GM23338 (cell line): ENCODE measurements at regions not wholly inside any gene's neighbourhood (a gene's known extent, or its start where the extent isn't known, plus 50 kb on each side); places are given as distances from the start of the nearest gene placed in this dataset.

Source experiments
- ATAC-seq: fragments of 200-7000 bp; cut with Tn5 transposase; 3 replicates; pipeline ENCODE4 v1.9.1; 2020
- DNase-seq: peaks from one replicate; pipeline ENCODE4 v3.0.0-alpha.2; 2015; ENCODE audit warnings: low spot score
- H2AFZ ChIP-seq: fragments of 200-600 bp; sonication (generic); 2 replicates; pipeline ENCODE4 v1.8.0; 2016; ENCODE audit warnings: antibody characterized with exemption, mild to moderate bottlenecking, moderate library complexity
- H3F3A ChIP-seq: fragments of 200-600 bp; sonication (generic); replicated peaks from 2 replicates; pipeline ENCODE4 v1.8.0; 2017; ENCODE audit warnings: antibody characterized with exemption, mixed run types, low read depth
- H3K27ac ChIP-seq: fragments of 200-600 bp; sonication (generic); 2 replicates; pipeline ENCODE4 v1.6.1; 2016; ENCODE audit warnings: low read depth
- H3K27me3 ChIP-seq: fragments of 200-600 bp; sonication (generic); 2 replicates; pipeline ENCODE4 v1.8.0; 2016; ENCODE audit warnings: mild to moderate bottlenecking, mixed run types, moderate library complexity; ENCODE audit not compliant: insufficient read depth
- H3K36me3 ChIP-seq: fragments of 200-600 bp; sonication (generic); 2 replicates; pipeline ENCODE4 v1.8.0; 2016; ENCODE audit warnings: mild to moderate bottlenecking; ENCODE audit not compliant: insufficient read depth
- H3K4me1 ChIP-seq: fragments of 200-600 bp; sonication (generic); 2 replicates; pipeline ENCODE4 v1.8.0; 2016; ENCODE audit warnings: mild to moderate bottlenecking, moderate library complexity; ENCODE audit not compliant: insufficient read depth
- H3K4me2 ChIP-seq: fragments of 200-600 bp; sonication (generic); 2 replicates; pipeline ENCODE4 v1.7.1; 2017; ENCODE audit warnings: mixed run types
- H3K4me3 ChIP-seq: fragments of 200-600 bp; sonication (generic); 2 replicates; pipeline ENCODE4 v1.6.1; 2016; ENCODE audit warnings: mixed run types
- H3K79me2 ChIP-seq: fragments of 200-600 bp; sonication (generic); replicated peaks from 2 replicates; pipeline ENCODE4 v1.8.0; 2017; ENCODE audit warnings: mild to moderate bottlenecking; ENCODE audit not compliant: insufficient read depth
- H3K9me2 ChIP-seq: fragments of 200-600 bp; sonication (generic); 2 replicates; pipeline ENCODE4 v1.8.0; 2017; ENCODE audit not compliant: insufficient read depth
- H4K20me1 ChIP-seq: fragments of 200-600 bp; sonication (generic); replicated peaks from 2 replicates; pipeline ENCODE4 v1.8.0; 2017; ENCODE audit warnings: mild to moderate bottlenecking; ENCODE audit not compliant: insufficient read depth
- H3K27ac Mint-ChIP-seq: 2 replicates; pipeline ENCODE4 v1.8.0; 2020; ENCODE audit warnings: inconsistent platforms, mild to moderate bottlenecking, moderate library complexity, mixed read lengths
- H3K27me3 Mint-ChIP-seq: 3 replicates; pipeline ENCODE4 v1.8.0; 2022; ENCODE audit warnings: low read depth, mild to moderate bottlenecking, moderate library complexity, mixed read lengths, inconsistent platforms; ENCODE audit not compliant: insufficient read depth, poor library complexity
- H3K36me3 Mint-ChIP-seq: 3 replicates; pipeline ENCODE4 v1.8.0; 2021; ENCODE audit warnings: low read depth, mild to moderate bottlenecking, inconsistent platforms, moderate library complexity, mixed read lengths
- H3K4me1 Mint-ChIP-seq: 3 replicates; pipeline ENCODE4 v1.8.0; 2020; ENCODE audit warnings: mild to moderate bottlenecking, inconsistent platforms, mixed read lengths
- H3K4me3 Mint-ChIP-seq: 3 replicates; pipeline ENCODE4 v1.8.0; 2021; ENCODE audit warnings: moderate library complexity, mild to moderate bottlenecking, inconsistent platforms, mixed read lengths
- H3K9me3 Mint-ChIP-seq: 3 replicates; pipeline ENCODE4 v1.8.0; 2020; ENCODE audit warnings: moderate library complexity, mild to moderate bottlenecking, inconsistent platforms, mixed read lengths
- CREB1 ChIP-seq: fragments of 250-450 bp; sonication (Bioruptor Pico); IDR thresholded peaks from 2 replicates; pipeline ENCODE4 v1.5.0; 2020; ENCODE audit warnings: low read depth, mild to moderate bottlenecking, moderate library complexity
- CTCF ChIP-seq, 2 experiments: fragments of 200-600 bp in 1 of 2; sonication (generic) in 1 of 2; conservative IDR thresholded peaks; 2 replicates each; pipeline versions ENCODE4 v1.5.1 to v1.6.1; 2016 to 2017; ENCODE audit warnings: antibody characterized with exemption in 2 of 2, low read depth in 2 of 2, mild to moderate bottlenecking in 2 of 2, moderate library complexity in 1 of 2
- ETS1 ChIP-seq: IDR thresholded peaks from 2 replicates; pipeline ENCODE4 v1.6.1; 2016; ENCODE audit warnings: antibody characterized with exemption
- EZH2 ChIP-seq: fragments of 200-600 bp; sonication (generic); IDR thresholded peaks from one replicate; pipeline ENCODE4 v1.8.0; 2017; ENCODE audit warnings: antibody characterized with exemption, mild to moderate bottlenecking, low read depth; ENCODE audit not compliant: unreplicated experiment
- EZH2phosphoT487 ChIP-seq: fragments of 200-600 bp; sonication (generic); IDR thresholded peaks from one replicate; pipeline ENCODE4 v1.8.1; 2018; ENCODE audit warnings: antibody characterized with exemption; ENCODE audit not compliant: unreplicated experiment
- JUNB ChIP-seq: IDR thresholded peaks from one replicate; pipeline ENCODE4 v1.6.1; 2016; ENCODE audit warnings: antibody characterized with exemption; ENCODE audit not compliant: unreplicated experiment
- NANOG ChIP-seq: IDR thresholded peaks from 2 replicates; pipeline ENCODE4 v1.6.1; 2016; ENCODE audit warnings: antibody characterized with exemption, borderline replicate concordance
- POLR2AphosphoS5 ChIP-seq: IDR thresholded peaks from 2 replicates; pipeline ENCODE4 v1.6.1; 2016; ENCODE audit warnings: antibody characterized with exemption, low read depth
- STAT1 ChIP-seq: IDR thresholded peaks from one replicate; pipeline ENCODE4 v1.6.1; 2016; ENCODE audit warnings: antibody characterized with exemption; ENCODE audit not compliant: unreplicated experiment
- ZNF114 ChIP-seq: fragments of 250-450 bp; sonication (Bioruptor Pico); IDR thresholded peaks from 2 replicates; pipeline ENCODE4 v1.5.0; 2020; ENCODE audit warnings: mild to moderate bottlenecking, moderate library complexity
- ZNF331 ChIP-seq: fragments of 250-450 bp; sonication (Bioruptor Pico); IDR thresholded peaks from 2 replicates; pipeline ENCODE4 v1.5.0; 2020; ENCODE audit warnings: low read depth, mild to moderate bottlenecking, moderate library complexity
- ZNF462 ChIP-seq: fragments of 250-450 bp; sonication (Bioruptor Pico); IDR thresholded peaks from 2 replicates; pipeline ENCODE4 v1.5.0; 2020; ENCODE audit warnings: mild to moderate bottlenecking, moderate library complexity

- TF ChIP-seq NANOG (no peak), EZH2 (no peak), CTCF (conservative IDR thresholded peaks at IDR 0.05; ENCODE audit: low read depth in 2 of 2) (no peak), ZNF462 (no peak), EZH2phosphoT487 (no peak), ZNF331 (no peak), CREB1 (CRISPR knock-in tag) (no peak), POLR2AphosphoS5 (no peak), ETS1 (no peak), STAT1 (no peak), JUNB (no peak), ZNF114 (CRISPR knock-in tag) (no peak)
- Mint-ChIP-seq H3K4me3 (no peak overlapping the region), H3K27ac (no peak overlapping the region), H3K4me1 (no peaks in the 10 kb centered on the region), H3K9me3 (peaks cover 19% of the 10 kb centered on the region), H3K27me3 (no peaks in the 10 kb centered on the region), H3K36me3 (peaks cover 11% of the 10 kb centered on the region; the same call in 2 of the 3 replicates)
- no peak overlapping the region for H3K27ac ChIP-seq
- no peak overlapping the region for H2AFZ ChIP-seq
- no peaks in the 10 kb centered on the region for H3K4me1 ChIP-seq
- peaks cover 4% of the 10 kb centered on the region; the same call in 1 of the 2 replicates for H3K9me2 ChIP-seq
- H3K4me3 ChIP-seq, result no peak overlapping the region
- DNase-seq (no peak), ATAC-seq (no peak)
- H3F3A ChIP-seq, result no peaks in the 10 kb centered on the region
- no peaks in the 10 kb centered on the region for H3K36me3 ChIP-seq
- no peak overlapping the region for H3K4me2 ChIP-seq
- H3K27me3 ChIP-seq, result no peaks in the 10 kb centered on the region
- no peaks in the 10 kb centered on the region for H3K79me2 ChIP-seq
- H4K20me1 ChIP-seq, result no peaks in the 10 kb centered on the region
Observed at GRCh38 chr4:31474221-31474620, 754.1 kb downstream of the PCDH7 start.
